CD4-positive, alpha-beta T cell (primary cell): ENCODE measurements at regions not wholly inside any gene's neighbourhood (a gene's known extent, or its start where the extent isn't known, plus 50 kb on each side); places are given as distances from the start of the nearest gene placed in this dataset.

Experiments used
- ATAC-seq: fragments of 200-7000 bp; cut with Tn5 transposase; one replicate; pipeline ENCODE4 v1.10.0; 2022; ENCODE audit warnings: mild to moderate bottlenecking; ENCODE audit not compliant: poor library complexity
- CTCF ChIA-PET: fragments of 350-600 bp; sonication (Branson Sonifier 250); formaldehyde crosslinking; loops from one replicate; lab custom pipeline; 2021; ENCODE audit warnings: antibody characterized with exemption, inconsistent platforms; lab: Charles Lee
- POLR2A ChIA-PET: fragments of 350-600 bp; sonication (Branson Sonifier 250); formaldehyde crosslinking; loops from one replicate; lab custom pipeline; 2021; ENCODE audit warnings: antibody characterized with exemption, inconsistent platforms; lab: Charles Lee
- DNase-seq, 14 experiments: peaks; one replicate each; pipeline ENCODE4 v3.0.0-alpha.2; 2013 to 2020; ENCODE audit warnings: mixed read lengths in 2 of 14
- H3K27ac ChIP-seq, 2 donors: one replicate each; pipeline versions ENCODE4 v1.5.1 to v1.7.0; 2013; ENCODE audit warnings: low read length in 2 of 2, low read depth in 1 of 2, mild to moderate bottlenecking in 1 of 2
- H3K27me3 ChIP-seq, 2 experiments: 1 replicate in 1 of 2; 2 replicates in 1 of 2; pipeline versions ENCODE4 v1.6.1 to v1.7.0; 2013; ENCODE audit warnings: low read length in 2 of 2, control low read depth in 1 of 2, mild to moderate bottlenecking in 1 of 2, moderate library complexity in 1 of 2; ENCODE audit not compliant: insufficient read depth in 2 of 2, control insufficient read depth in 1 of 2
- H3K36me3 ChIP-seq: one replicate; pipeline ENCODE4 v1.6.1; 2013; ENCODE audit warnings: low read length, control low read depth; ENCODE audit not compliant: insufficient read depth
- H3K4me1 ChIP-seq: one replicate; pipeline ENCODE4 v1.6.1; 2013; ENCODE audit warnings: low read length, control low read depth; ENCODE audit not compliant: insufficient read depth
- H3K4me3 ChIP-seq: one replicate; pipeline ENCODE4 v1.5.1; 2013; ENCODE audit warnings: mild to moderate bottlenecking, low read length, moderate library complexity
- H3K9me3 ChIP-seq, 2 experiments: 1 replicate in 1 of 2; 2 replicates in 1 of 2; pipeline versions ENCODE4 v1.6.1 to v1.7.0; 2013; ENCODE audit warnings: low read length in 2 of 2, mild to moderate bottlenecking in 2 of 2, control low read depth in 1 of 2, moderate library complexity in 1 of 2; ENCODE audit not compliant: control insufficient read depth in 1 of 2, insufficient read depth in 1 of 2
- H3K27ac Mint-ChIP-seq: one replicate; pipeline ENCODE4 v1.8.0; 2020; ENCODE audit warnings: mixed read lengths
- H3K27me3 Mint-ChIP-seq: one replicate; pipeline ENCODE4 v1.8.0; 2021; ENCODE audit warnings: mixed read lengths
- H3K36me3 Mint-ChIP-seq: one replicate; pipeline ENCODE4 v1.8.0; 2021; ENCODE audit warnings: low read depth, mixed read lengths
- H3K4me1 Mint-ChIP-seq: one replicate; pipeline ENCODE4 v1.8.0; 2021; ENCODE audit warnings: low read depth, mixed read lengths
- H3K4me3 Mint-ChIP-seq: one replicate; pipeline ENCODE4 v1.8.0; 2020; ENCODE audit warnings: mild to moderate bottlenecking, mixed read lengths
- H3K9me3 Mint-ChIP-seq: one replicate; pipeline ENCODE4 v1.8.0; 2020; ENCODE audit warnings: mixed read lengths
- CTCF ChIP-seq: fragments of 200-600 bp; IDR thresholded peaks from one replicate; pipeline ENCODE4 v1.8.0; 2022; ENCODE audit warnings: antibody characterized with exemption, mild to moderate bottlenecking
- intact Hi-C, 2 experiments: fragments of 100-400 bp; cut with DNase I in 1 of 2; cut with micrococcal nuclease in 1 of 2; formaldehyde crosslinking; loops; one replicate each; pipeline versions ENCODE4 v1.15.1 to v1.9.0; 2023 to 2025; cut with DNase I, micrococcal nuclease

DNA sequence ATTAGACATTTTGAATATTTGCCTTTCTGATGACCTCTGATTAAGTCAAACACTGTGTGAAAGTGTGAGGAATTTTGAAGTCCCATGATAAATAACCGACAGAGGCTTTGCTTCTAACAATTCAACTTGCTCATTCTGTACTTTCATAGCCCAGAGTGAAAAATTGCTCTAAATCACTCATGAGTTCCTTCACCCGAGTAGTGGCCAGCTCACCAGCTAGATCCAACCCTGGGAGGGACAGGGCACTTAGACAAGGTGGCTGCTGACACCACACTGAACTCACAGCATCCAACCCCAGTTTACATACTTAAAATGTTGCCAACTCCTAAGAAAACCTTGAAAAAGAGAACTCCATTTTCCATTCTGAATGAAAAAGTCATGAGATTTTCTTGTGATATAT is 80.0 kb upstream of the LYZL1 start:
- H3K36me3 ChIP-seq, result no peaks in the 10 kb centered on the region
- ChIA-PET CTCF (no interaction called here), POLR2A (no interaction called here)
- peaks cover 10% of the 10 kb centered on the region for H3K27me3 Mint-ChIP-seq
- no peak overlapping the region for H3K4me3 ChIP-seq
- peaks cover 0 to 3% of the 10 kb centered on the region in 2 experiments for H3K9me3 ChIP-seq
- H3K4me1 ChIP-seq, result no peaks in the 10 kb centered on the region
- DNase-seq, result no peak
- no peak overlapping the region for H3K27ac Mint-ChIP-seq
- no peaks in the 10 kb centered on the region for H3K4me1 Mint-ChIP-seq
- H3K27ac ChIP-seq, result no peak overlapping the region
- H3K4me3 Mint-ChIP-seq, result no peak overlapping the region
- TF ChIP-seq CTCF, result no peak
- no peaks in the 10 kb centered on the region for H3K36me3 Mint-ChIP-seq
- peaks cover 0 to 4% of the 10 kb centered on the region in 2 experiments for H3K27me3 ChIP-seq
- ATAC-seq, result no peak
- intact Hi-C loops, result no loop called here
- H3K9me3 Mint-ChIP-seq, result peaks cover 8% of the 10 kb centered on the region

DNA sequence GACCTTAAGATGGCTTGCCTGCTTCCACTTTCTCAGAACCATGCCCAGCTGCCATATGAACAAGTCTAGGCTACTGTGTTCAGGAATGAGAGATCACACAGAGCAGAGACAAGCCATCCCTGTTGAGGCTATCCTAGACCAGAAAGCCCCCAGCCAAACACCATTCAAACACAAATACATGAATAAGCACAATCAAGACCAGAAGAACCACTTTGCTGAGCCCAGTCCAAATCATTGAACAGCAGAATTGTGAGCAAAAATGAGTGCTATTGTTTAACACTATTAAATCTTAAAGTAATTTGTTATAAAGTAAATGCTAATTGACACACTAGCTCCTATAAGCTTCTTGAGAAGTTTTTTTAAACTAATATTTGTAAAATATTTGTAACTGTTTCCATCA is 79.0 kb upstream of the LYZL1 start:
- Histone ChIP-seq H3K4me1 (no peaks in the 10 kb centered on the region), H3K4me3 (no peak overlapping the region), H3K36me3 (no peaks in the 10 kb centered on the region), H3K27me3 (peaks cover 0 to 4% of the 10 kb centered on the region in 2 experiments), H3K9me3 (peaks cover 0 to 3% of the 10 kb centered on the region in 2 experiments), H3K27ac (no peak overlapping the region)
- Mint-ChIP-seq H3K36me3 (no peaks in the 10 kb centered on the region), H3K4me1 (no peaks in the 10 kb centered on the region), H3K27me3 (peaks cover under 1% of the 10 kb centered on the region), H3K27ac (no peak overlapping the region), H3K9me3 (peaks cover 8% of the 10 kb centered on the region), H3K4me3 (no peak overlapping the region)
- ChIA-PET POLR2A (no interaction called here), CTCF (no interaction called here)
- no peak for DNase-seq
- ATAC-seq, result no peak
- TF ChIP-seq CTCF, result no peak
- intact Hi-C loops, result no loop called here

DNA sequence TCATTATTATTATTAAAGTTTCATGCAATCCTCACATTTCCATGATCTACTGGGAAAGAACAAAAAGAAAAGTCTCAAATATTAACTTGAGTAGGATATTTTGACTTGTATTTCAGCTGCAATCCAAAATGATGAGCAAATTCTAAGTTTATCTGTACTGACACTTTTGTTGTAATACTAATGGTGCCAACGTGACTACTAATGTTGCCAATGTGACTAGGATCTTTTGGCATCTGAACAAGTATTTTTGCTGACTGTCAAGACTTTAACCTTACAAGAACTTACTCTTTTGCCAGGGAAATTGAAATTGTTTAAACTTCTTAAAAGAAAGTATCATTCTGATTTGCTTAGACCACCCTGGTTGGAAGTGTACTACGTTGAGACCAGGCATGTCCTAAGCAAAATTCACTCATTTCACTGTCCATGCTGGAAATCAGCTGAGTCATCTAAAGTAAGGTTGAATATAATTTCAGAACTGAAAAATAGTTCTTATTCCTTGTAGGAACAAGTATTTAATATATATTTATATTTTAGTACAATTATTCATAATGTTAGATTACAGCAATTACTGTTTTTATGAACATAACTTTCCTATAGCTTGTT is 78.5 kb upstream of the LYZL1 start:
- no peak for DNase-seq
- ChIA-PET CTCF (no interaction called here), POLR2A (no interaction called here)
- peaks cover 0 to 3% of the 10 kb centered on the region in 2 experiments for H3K9me3 ChIP-seq
- no peak overlapping the region for H3K4me3 ChIP-seq
- Mint-ChIP-seq H3K4me3 (no peak overlapping the region), H3K9me3 (peaks cover 8% of the 10 kb centered on the region), H3K27ac (no peak overlapping the region), H3K4me1 (no peaks in the 10 kb centered on the region), H3K27me3 (peaks cover 2% of the 10 kb centered on the region), H3K36me3 (no peaks in the 10 kb centered on the region)
- H3K27ac ChIP-seq, result no peak overlapping the region
- no peaks in the 10 kb centered on the region for H3K36me3 ChIP-seq
- no peak for TF ChIP-seq CTCF
- peaks cover 0 to 4% of the 10 kb centered on the region in 2 experiments for H3K27me3 ChIP-seq
- H3K4me1 ChIP-seq, result no peaks in the 10 kb centered on the region
- ATAC-seq, result no peak
- intact Hi-C loops, result no loop called here
